Thoracic aorta (tissue), 2 donors: ENCODE measurements at regions not wholly inside any gene's neighbourhood (a gene's known extent, or its start where the extent isn't known, plus 50 kb on each side); places are given as distances from the start of the nearest gene placed in this dataset.

Experiments
- ATAC-seq: fragments of 150-250 bp; one replicate; pipeline ENCODE4 v1.8.0; 2017; ENCODE audit warnings: low read depth; ENCODE audit not compliant: insufficient number of reproducible peaks, low FRiP score
- DNase-seq: peaks from one replicate; pipeline ENCODE4 v3.0.0-alpha.2; 2020; ENCODE audit warnings: low spot score
- H3K27ac ChIP-seq, 2 donors: fragments of 200-600 bp; sonication (generic); 1 replicate in 1 of 2; 2 replicates in 1 of 2; pipeline ENCODE4 v1.5.1; 2016; ENCODE audit warnings: mild to moderate bottlenecking in 2 of 2, moderate library complexity in 2 of 2
- H3K27me3 ChIP-seq: fragments of 200-600 bp; sonication (generic); replicated peaks from 2 replicates; pipeline ENCODE4 v1.6.0; 2016; ENCODE audit warnings: mild to moderate bottlenecking; ENCODE audit not compliant: insufficient read depth
- H3K36me3 ChIP-seq: fragments of 200-600 bp; sonication (generic); one replicate; pipeline ENCODE4 v1.5.1; 2016
- H3K4me1 ChIP-seq, 2 donors: fragments of 200-600 bp; sonication (generic); 1 replicate in 1 of 2; 2 replicates in 1 of 2; pipeline versions ENCODE4 v1.5.1 to v1.6.0; 2016; ENCODE audit warnings: low read depth in 2 of 2, mild to moderate bottlenecking in 1 of 2; ENCODE audit not compliant: control insufficient read depth in 1 of 2
- H3K4me3 ChIP-seq: fragments of 200-600 bp; sonication (generic); 2 replicates; pipeline ENCODE4 v1.5.1; 2016; ENCODE audit warnings: mild to moderate bottlenecking
- H3K9me3 ChIP-seq: fragments of 200-600 bp; sonication (generic); 2 replicates; pipeline ENCODE4 v1.5.1; 2016
- CTCF ChIP-seq: fragments of 200-600 bp; sonication (generic); IDR thresholded peaks from one replicate; pipeline ENCODE4 v1.5.1; 2019; ENCODE audit warnings: antibody characterized with exemption

DNA sequence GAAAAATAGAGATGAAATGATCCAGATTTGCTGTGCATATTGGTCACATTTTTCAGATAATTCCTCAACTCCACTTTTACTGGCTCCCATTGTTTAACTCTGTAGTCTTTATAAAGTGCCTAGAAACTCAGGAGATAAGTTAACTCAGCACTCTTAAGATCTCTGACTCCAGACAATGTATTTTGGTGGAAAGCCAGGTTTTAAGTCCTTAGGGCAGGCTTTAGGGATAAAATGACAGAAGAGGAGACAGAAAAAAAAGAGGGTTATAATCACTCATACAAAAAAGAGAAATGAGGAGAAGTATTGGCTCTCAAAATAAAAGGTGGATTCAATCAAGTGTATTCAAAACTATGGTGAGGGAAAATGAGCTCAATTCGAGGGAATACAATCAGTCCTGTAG lies 674.8 kb upstream of the INTU start:
- Histone ChIP-seq H3K9me3 (no peaks in the 10 kb centered on the region), H3K27ac (no peak overlapping the region), H3K27me3 (no peaks in the 10 kb centered on the region), H3K4me3 (no peak overlapping the region), H3K36me3 (no peaks in the 10 kb centered on the region), H3K4me1 (no peaks in the 10 kb centered on the region)
- no peak for DNase-seq
- no peak for ATAC-seq
- TF ChIP-seq CTCF, result no peak

- no peak overlapping the region for H3K27ac ChIP-seq
- no peaks in the 10 kb centered on the region for H3K36me3 ChIP-seq
- DNase-seq (no peak), ATAC-seq (no peak)
- H3K27me3 ChIP-seq, result no peaks in the 10 kb centered on the region
- no peaks in the 10 kb centered on the region for H3K9me3 ChIP-seq
- no peak for TF ChIP-seq CTCF
- no peaks in the 10 kb centered on the region for H3K4me1 ChIP-seq
- no peak overlapping the region for H3K4me3 ChIP-seq
Observed at GRCh38 chr4:126958482-126958881, 674.3 kb upstream of the INTU start.

DNA sequence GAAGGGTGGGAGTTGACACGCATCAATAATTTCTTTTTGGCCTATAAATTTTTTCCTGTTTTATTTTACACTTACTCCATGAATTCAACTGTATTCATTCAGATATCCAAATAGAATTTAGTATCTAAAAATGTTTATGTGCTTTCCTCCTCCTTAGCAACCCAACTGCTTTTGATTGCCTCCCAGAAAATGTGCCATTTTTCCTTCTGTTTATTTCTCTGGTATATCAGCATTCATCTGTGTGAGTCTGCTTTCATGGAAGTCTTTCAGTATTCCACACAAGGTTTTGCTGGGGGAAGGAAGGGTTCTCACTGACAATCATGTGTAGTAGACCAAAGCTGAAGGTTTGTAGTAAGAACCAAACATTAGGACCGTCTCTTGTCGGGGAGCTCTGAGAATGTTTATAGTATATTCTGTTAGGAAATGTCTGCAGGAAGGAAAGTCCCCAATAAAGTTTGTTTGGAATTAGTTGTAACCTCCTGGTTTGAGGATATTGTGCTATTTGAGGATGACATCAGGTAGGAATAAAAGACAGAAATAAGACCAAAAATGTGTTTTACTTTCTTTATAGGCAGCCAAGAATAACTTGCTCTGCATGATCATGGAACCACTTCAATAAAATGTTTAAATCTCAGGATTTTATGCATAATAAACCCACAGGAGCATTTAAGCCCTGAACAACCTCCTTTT lies 673.6 kb upstream of the INTU start:
- H3K27me3 ChIP-seq, result no peaks in the 10 kb centered on the region
- TF ChIP-seq CTCF, result no peak

DNA sequence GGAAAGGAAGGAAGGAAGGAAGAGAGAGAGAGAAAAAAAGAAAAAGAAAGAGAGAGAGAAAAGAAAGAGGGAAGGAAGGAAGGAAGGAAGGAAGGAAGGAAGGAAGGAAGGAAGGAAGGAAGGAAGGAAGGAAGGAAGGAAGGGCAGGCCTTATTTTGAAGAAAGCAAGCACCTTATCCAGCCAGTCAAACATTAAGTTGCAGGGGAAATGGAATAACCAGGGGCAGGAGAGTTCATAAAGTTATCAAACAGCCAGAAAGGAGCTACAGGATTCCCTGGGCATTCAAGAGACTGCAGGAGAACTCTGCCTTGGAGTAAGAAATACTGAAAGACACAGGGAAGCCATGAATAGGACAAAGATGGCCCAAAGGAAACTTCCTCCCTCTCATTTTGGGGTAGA lies 672.0 kb upstream of the INTU start:
- no peak for ATAC-seq
- Histone ChIP-seq H3K27ac (no peak overlapping the region), H3K9me3 (no peaks in the 10 kb centered on the region), H3K36me3 (no peaks in the 10 kb centered on the region), H3K4me3 (no peak overlapping the region), H3K27me3 (no peaks in the 10 kb centered on the region), H3K4me1 (no peaks in the 10 kb centered on the region)
- TF ChIP-seq CTCF, result no peak
- no peak for DNase-seq

More for the DNA sequence above, 673.6 kb upstream of the INTU start:
- H3K9me3 ChIP-seq, result no peaks in the 10 kb centered on the region
- ATAC-seq, result no peak
- H3K36me3 ChIP-seq, result no peaks in the 10 kb centered on the region
- H3K4me3 ChIP-seq, result no peak overlapping the region
- H3K4me1 ChIP-seq, result no peaks in the 10 kb centered on the region
- no peak overlapping the region for H3K27ac ChIP-seq
- no peak for DNase-seq

GRCh38 chr4:126961661-126962060 lies 671.1 kb upstream of the INTU start:
- no peak for TF ChIP-seq CTCF
- ATAC-seq (no peak), DNase-seq (no peak)
- Histone ChIP-seq H3K36me3 (no peaks in the 10 kb centered on the region), H3K27me3 (no peaks in the 10 kb centered on the region), H3K4me1 (no peaks in the 10 kb centered on the region), H3K9me3 (no peaks in the 10 kb centered on the region), H3K4me3 (no peak overlapping the region), H3K27ac (no peak overlapping the region)
